Endothelial cell of umbilical vein (primary cell): ENCODE measurements at regions not wholly inside any gene's neighbourhood (a gene's known extent, or its start where the extent isn't known, plus 50 kb on each side); places are given as distances from the start of the nearest gene placed in this dataset.

Experiments used
- BruUV-seq: library from RNA; stranded (reverse); fragments of 400-500 nt; replicated peaks from 2 replicates; lab custom pipeline; 2021; lab: Mats Ljungman, UMichigan
- CTCF ChIA-PET: fragments of 300-600, 350-600 bp; sonication (Branson Sonifier 250); formaldehyde crosslinking; loops from one replicate; lab custom pipeline; 2021; ENCODE audit warnings: antibody characterized with exemption, inconsistent platforms; lab: Charles Lee
- POLR2A ChIA-PET: fragments of 300-600, 350-600 bp; sonication (Branson Sonifier 250); formaldehyde crosslinking; loops from one replicate; lab custom pipeline; 2021; ENCODE audit warnings: antibody characterized with exemption, inconsistent platforms; lab: Charles Lee
- DNase-seq: peaks from one replicate; pipeline ENCODE4 v3.0.0-alpha.2; 2011; ENCODE audit warnings: low read depth, low spot score
- FAIRE-seq: peaks from 2 replicates; lab custom pipeline; 2011; peaks lifted over from hg19 to GRCh38; lab: Jason Lieb, UNC
- H2AFZ ChIP-seq: 2 replicates; pipeline ENCODE4 v1.6.0; 2012; ENCODE audit warnings: low read depth, low read length, control low read depth, inconsistent platforms
- H3K27ac ChIP-seq: 2 replicates; pipeline ENCODE4 v1.5.1; 2011; ENCODE audit warnings: low read depth, mild to moderate bottlenecking, control low read depth, low read length, moderate library complexity; ENCODE audit not compliant: insufficient read depth
- H3K27me3 ChIP-seq, 2 experiments: 2 replicates each; pipeline versions ENCODE4 v1.6.0 to v1.6.1; 2011; ENCODE audit warnings: low read length in 2 of 2, mixed read lengths in 1 of 2; ENCODE audit not compliant: control insufficient read depth in 2 of 2, insufficient read depth in 2 of 2
- H3K36me3 ChIP-seq, 2 experiments: 2 replicates in 1 of 2; 3 replicates in 1 of 2; pipeline ENCODE4 v1.5.1; 2011; ENCODE audit warnings: low read length in 2 of 2, mild to moderate bottlenecking in 1 of 2, moderate library complexity in 1 of 2; ENCODE audit not compliant: control insufficient read depth in 2 of 2, insufficient read depth in 2 of 2; ENCODE audit errors: extremely low read depth in 1 of 2
- H3K4me1 ChIP-seq: 3 replicates; pipeline ENCODE4 v1.5.1; 2011; ENCODE audit warnings: mild to moderate bottlenecking, low read length; ENCODE audit not compliant: control insufficient read depth, insufficient read depth; ENCODE audit errors: extremely low read depth
- H3K4me2 ChIP-seq: 2 replicates; pipeline ENCODE4 v1.6.1; 2011; ENCODE audit warnings: low read length, control low read depth, mixed read lengths; ENCODE audit not compliant: insufficient read depth
- H3K4me3 ChIP-seq, 3 experiments: fragments of 200-600 bp in 1 of 3; sonication (generic), shearing (Covaris generic) in 1 of 3; replicated peaks in 1 of 3; 2 replicates each; pipeline ENCODE4 v1.5.1; 2011 to 2016; ENCODE audit warnings: control low read depth in 3 of 3, low read length in 3 of 3, mild to moderate bottlenecking in 2 of 3, inconsistent platforms in 1 of 3, low read depth in 1 of 3, moderate library complexity in 1 of 3; ENCODE audit not compliant: insufficient read depth in 1 of 3
- H3K79me2 ChIP-seq: 2 replicates; pipeline ENCODE4 v1.6.0; 2012; ENCODE audit warnings: low read length, inconsistent platforms; ENCODE audit not compliant: control insufficient read depth, insufficient read depth
- H3K9ac ChIP-seq: replicated peaks from 2 replicates; pipeline ENCODE3; 2011; ENCODE audit warnings: low read length, control low read depth; ENCODE audit not compliant: insufficient read depth; ENCODE audit errors: extremely low read depth
- H3K9me1 ChIP-seq: replicated peaks from 3 replicates; pipeline ENCODE4 v1.6.0; 2011; ENCODE audit warnings: mild to moderate bottlenecking, low read length; ENCODE audit not compliant: control insufficient read depth, insufficient read depth; ENCODE audit errors: extremely low read depth
- H3K9me3 ChIP-seq: replicated peaks from 2 replicates; pipeline ENCODE4 v1.5.1; 2012; ENCODE audit warnings: low read length, inconsistent platforms; ENCODE audit not compliant: control insufficient read depth, insufficient read depth
- H4K20me1 ChIP-seq: replicated peaks from 2 replicates; pipeline ENCODE3; 2011; ENCODE audit warnings: mild to moderate bottlenecking, low read length; ENCODE audit not compliant: control insufficient read depth, insufficient read depth; ENCODE audit errors: extremely low read depth
- EZH2 ChIP-seq: IDR thresholded peaks from 2 replicates; pipeline ENCODE4 v1.6.1; 2012; ENCODE audit warnings: borderline replicate concordance, low read depth, mild to moderate bottlenecking, moderate library complexity, low read length, inconsistent platforms; ENCODE audit not compliant: severe bottlenecking
- MYC ChIP-seq: IDR thresholded peaks from one replicate; pipeline ENCODE4 v1.6.1; 2011; ENCODE audit warnings: mild to moderate bottlenecking, low read depth, low read length
- POLR2A ChIP-seq: IDR thresholded peaks from 2 replicates; pipeline ENCODE4 v1.6.1; 2012; ENCODE audit warnings: low read depth, mild to moderate bottlenecking, control low read depth, low read length
- POLR2AphosphoS5 ChIP-seq: IDR thresholded peaks from 2 replicates; pipeline ENCODE4 v1.6.1; 2012; ENCODE audit warnings: low read depth, mild to moderate bottlenecking, control low read depth, low read length, moderate library complexity; ENCODE audit not compliant: insufficient read depth
- dilution Hi-C: fragments of 300-500 bp; cut with MboI; formaldehyde crosslinking; loops from one replicate; pipeline ENCODE4 v1.15.0; 2019; ENCODE audit warnings: low sequenced_read_pairs; ENCODE audit not compliant: extremely low pct_ligation_motif_present
- intact Hi-C: fragments of 100-400 bp; cut with micrococcal nuclease; formaldehyde crosslinking; loops from one replicate; pipeline ENCODE4 v1.10.0; 2022
- TF ChIP-seq, protein P1 (sequence below): IDR thresholded peaks from 2 replicates; pipeline ENCODE4 v1.6.1; 2011; ENCODE audit not compliant: insufficient read depth, insufficient read length

- Histone ChIP-seq H3K9me3 (no peaks in the 10 kb centered on the region), H3K4me3 (no peak overlapping the region), H3K27me3 (no peaks in the 10 kb centered on the region), H3K36me3 (no peaks in the 10 kb centered on the region), H3K27ac (no peak overlapping the region), H4K20me1 (no peaks in the 10 kb centered on the region), H3K9me1 (no peaks in the 10 kb centered on the region), H2AFZ (no peak overlapping the region), H3K4me1 (no peaks in the 10 kb centered on the region), H3K4me2 (no peak overlapping the region), H3K79me2 (no peaks in the 10 kb centered on the region), H3K9ac (no peak overlapping the region)
- BruUV-seq, result no TSS peak
- FAIRE-seq (no peak), DNase-seq (no peak)
- intact Hi-C loops, result no loop called here
- ChIA-PET POLR2A (no interaction called here), CTCF (no interaction called here)
- no peak for TF ChIP-seq MYC
- TF ChIP-seq, protein P1, sequence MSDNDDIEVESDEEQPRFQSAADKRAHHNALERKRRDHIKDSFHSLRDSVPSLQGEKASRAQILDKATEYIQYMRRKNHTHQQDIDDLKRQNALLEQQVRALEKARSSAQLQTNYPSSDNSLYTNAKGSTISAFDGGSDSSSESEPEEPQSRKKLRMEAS, result no peak
- dilution Hi-C loops, result no loop called here
These were observed 1527.3 kb downstream of the TECRL start for GRCh38 chr4:62881901-62882300.

GRCh38 chr4:62881210-62881609 lies 1528.0 kb downstream of the TECRL start:
- H3K4me1 ChIP-seq, result no peaks in the 10 kb centered on the region
- no peak overlapping the region for H3K27ac ChIP-seq
- dilution Hi-C loops (no loop called here), intact Hi-C loops (no loop called here)
- no peaks in the 10 kb centered on the region for H3K36me3 ChIP-seq
- H3K4me3 ChIP-seq, result no peak overlapping the region
- no peak overlapping the region for H3K4me2 ChIP-seq
- BruUV-seq, result no TSS peak
- no peaks in the 10 kb centered on the region for H4K20me1 ChIP-seq
- CTCF ChIA-PET, result no interaction called here
- no peaks in the 10 kb centered on the region for H3K9me1 ChIP-seq
- no peak overlapping the region for H3K9ac ChIP-seq
- FAIRE-seq (no peak), DNase-seq (no peak)
- no peaks in the 10 kb centered on the region for H3K27me3 ChIP-seq
- H3K9me3 ChIP-seq, result no peaks in the 10 kb centered on the region
- H3K79me2 ChIP-seq, result no peaks in the 10 kb centered on the region
- POLR2A ChIA-PET, result no interaction called here
- H2AFZ ChIP-seq, result no peak overlapping the region
- TF ChIP-seq EZH2 (no peak), POLR2AphosphoS5 (no peak), POLR2A (no peak)
- TF ChIP-seq, protein P1, result no peak
